ENCODE measurements at regions not wholly inside any gene's neighbourhood (a gene's known extent, or its start where the extent isn't known, plus 50 kb on each side); places are given as distances from the start of the nearest gene placed in this dataset.

DNA sequence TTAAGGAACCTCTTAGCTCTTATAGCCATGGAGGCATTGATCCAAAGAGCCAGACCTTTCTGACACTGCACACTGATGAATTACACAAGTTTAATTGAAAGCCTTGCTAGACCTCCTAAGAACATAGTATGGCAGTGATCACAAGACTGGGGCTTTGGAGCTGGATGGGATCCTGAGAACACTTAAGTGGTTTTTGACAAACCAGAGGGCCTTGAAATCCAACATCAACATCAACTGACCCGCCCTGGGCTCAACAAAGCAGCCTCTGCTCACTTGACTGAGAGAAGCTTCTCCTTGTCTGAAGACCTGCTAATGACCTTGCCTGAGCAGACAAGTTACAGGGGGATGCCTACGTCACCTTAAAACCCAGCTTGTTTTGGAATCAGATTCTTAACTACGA, 257.6 kb downstream of the KLF13 start:
- Histone ChIP-seq H3K27ac (no peak overlapping the region), H3K9me3 (peaks cover 0 to 12% (median 0%) of the 10 kb centered on the region in 3 donors), H3K27me3 (no peaks in the 10 kb centered on the region), H3K36me3 (no peaks in the 10 kb centered on the region), H3K4me1 (no peaks in the 10 kb centered on the region), H3K4me3 (no peak overlapping the region)
- TF ChIP-seq POLR2A (IDR thresholded peaks at IDR 0.05) = no peak
- TF ChIP-seq, protein P1, sequence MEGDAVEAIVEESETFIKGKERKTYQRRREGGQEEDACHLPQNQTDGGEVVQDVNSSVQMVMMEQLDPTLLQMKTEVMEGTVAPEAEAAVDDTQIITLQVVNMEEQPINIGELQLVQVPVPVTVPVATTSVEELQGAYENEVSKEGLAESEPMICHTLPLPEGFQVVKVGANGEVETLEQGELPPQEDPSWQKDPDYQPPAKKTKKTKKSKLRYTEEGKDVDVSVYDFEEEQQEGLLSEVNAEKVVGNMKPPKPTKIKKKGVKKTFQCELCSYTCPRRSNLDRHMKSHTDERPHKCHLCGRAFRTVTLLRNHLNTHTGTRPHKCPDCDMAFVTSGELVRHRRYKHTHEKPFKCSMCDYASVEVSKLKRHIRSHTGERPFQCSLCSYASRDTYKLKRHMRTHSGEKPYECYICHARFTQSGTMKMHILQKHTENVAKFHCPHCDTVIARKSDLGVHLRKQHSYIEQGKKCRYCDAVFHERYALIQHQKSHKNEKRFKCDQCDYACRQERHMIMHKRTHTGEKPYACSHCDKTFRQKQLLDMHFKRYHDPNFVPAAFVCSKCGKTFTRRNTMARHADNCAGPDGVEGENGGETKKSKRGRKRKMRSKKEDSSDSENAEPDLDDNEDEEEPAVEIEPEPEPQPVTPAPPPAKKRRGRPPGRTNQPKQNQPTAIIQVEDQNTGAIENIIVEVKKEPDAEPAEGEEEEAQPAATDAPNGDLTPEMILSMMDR (IDR thresholded peaks at IDR 0.05) = no peak
- 72 to 86% methylated on average over 2 of the region's 3 CpGs for WGBS, 2 donors
- no peak for DNase-seq
- intact Hi-C loops (cut with DNase I) = no loop called here

- TF ChIP-seq POLR2A (IDR thresholded peaks at IDR 0.05) = no peak
- TF ChIP-seq, protein P1 (IDR thresholded peaks at IDR 0.05) = no peak
- H3K4me3 ChIP-seq = no peak overlapping the region
- H3K9me3 ChIP-seq = peaks cover 0 to 12% (median 0%) of the 10 kb centered on the region in 3 donors
- H3K36me3 ChIP-seq = no peaks in the 10 kb centered on the region
- intact Hi-C loops (cut with DNase I) = no loop called here
- 85 to 86% methylated on average over 8 to 9 of the region's 9 CpGs for WGBS, 2 donors
- H3K27ac ChIP-seq = no peak overlapping the region
- DNase-seq = no peak
- no peaks in the 10 kb centered on the region for H3K4me1 ChIP-seq
- no peaks in the 10 kb centered on the region for H3K27me3 ChIP-seq
Observed at GRCh38 chr15:31585240-31585639, 258.6 kb downstream of the KLF13 start.

DNA sequence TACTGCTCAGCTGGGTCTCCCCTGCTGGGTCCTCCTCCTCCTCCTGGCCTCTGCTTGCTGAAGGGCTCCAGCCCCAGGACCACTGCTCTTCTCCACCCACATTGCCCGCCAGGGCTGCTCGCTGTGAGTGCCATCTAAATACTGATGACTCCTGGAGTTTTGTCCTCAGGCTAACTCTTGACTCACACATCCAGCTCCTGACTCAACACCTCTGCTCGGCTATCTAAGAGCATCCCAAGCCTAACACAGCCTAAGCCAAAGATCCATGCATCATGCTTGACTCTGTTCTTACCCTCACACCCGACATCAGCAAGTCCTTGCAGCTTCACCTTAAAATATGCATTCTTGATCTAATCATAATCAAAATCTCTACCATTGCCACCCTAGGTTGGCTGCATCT, 260.2 kb downstream of the KLF13 start:
- DNase-seq = no peak
- no peaks in the 10 kb centered on the region for H3K36me3 ChIP-seq
- 32 to 69% methylated on average over 4 of the region's 4 CpGs for WGBS, 2 donors
- TF ChIP-seq POLR2A (IDR thresholded peaks at IDR 0.05) = no peak
- TF ChIP-seq, protein P1 (IDR thresholded peaks at IDR 0.05) = no peak
- no peaks in the 10 kb centered on the region for H3K27me3 ChIP-seq
- H3K4me3 ChIP-seq = no peak overlapping the region
- H3K9me3 ChIP-seq = peaks cover 0 to 2% (median 0%) of the 10 kb centered on the region in 3 donors
- intact Hi-C loops (cut with DNase I) = no loop called here
- no peak overlapping the region for H3K27ac ChIP-seq
- no peaks in the 10 kb centered on the region for H3K4me1 ChIP-seq

GRCh38 chr15:31587583-31587982, 260.9 kb downstream of the KLF13 start:
- TF ChIP-seq, protein P1 (IDR thresholded peaks at IDR 0.05) = no peak
- TF ChIP-seq POLR2A (IDR thresholded peaks at IDR 0.05) = no peak
- Histone ChIP-seq H3K36me3 (no peaks in the 10 kb centered on the region), H3K9me3 (no peaks in the 10 kb centered on the region), H3K27ac (no peak overlapping the region), H3K4me1 (no peaks in the 10 kb centered on the region), H3K27me3 (no peaks in the 10 kb centered on the region), H3K4me3 (no peak overlapping the region)
- intact Hi-C loops (cut with DNase I) = no loop called here
- DNase-seq = no peak
- WGBS, 2 donors = 93 to 96% methylated on average over 4 of the region's 4 CpGs

DNA sequence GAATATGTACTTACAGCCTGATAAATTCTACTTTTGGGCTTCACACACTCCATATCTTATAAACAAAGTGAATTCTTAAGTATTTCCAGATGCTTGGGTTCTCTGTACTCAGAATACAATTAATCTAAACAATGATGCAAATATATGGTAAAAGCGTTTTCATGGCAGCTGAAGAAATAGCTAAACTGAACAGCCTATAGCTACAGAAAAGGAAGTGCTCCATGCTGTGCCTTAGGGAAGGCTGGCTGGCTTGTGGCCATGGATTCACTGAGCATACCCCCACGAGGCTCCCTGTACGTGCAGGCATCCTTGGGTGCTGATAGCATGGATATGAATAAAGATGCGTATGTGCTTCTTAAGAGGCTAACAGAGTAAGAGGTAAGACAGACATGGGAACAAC, 264.0 kb downstream of the KLF13 start:
- no peaks in the 10 kb centered on the region for H3K4me1 ChIP-seq
- no peak overlapping the region for H3K27ac ChIP-seq
- no peaks in the 10 kb centered on the region for H3K27me3 ChIP-seq
- TF ChIP-seq POLR2A (IDR thresholded peaks at IDR 0.05) = no peak
- TF ChIP-seq, protein P1 (IDR thresholded peaks at IDR 0.05) = no peak
- no peaks in the 10 kb centered on the region for H3K36me3 ChIP-seq
- WGBS, 2 donors = 55 to 83% methylated on average over 4 of the region's 4 CpGs
- H3K9me3 ChIP-seq = no peaks in the 10 kb centered on the region
- H3K4me3 ChIP-seq = no peak overlapping the region
- no peak for DNase-seq
- intact Hi-C loops (cut with DNase I) = no loop called here
